Osteocyte (in vitro differentiated cells): ENCODE measurements at regions not wholly inside any gene's neighbourhood (a gene's known extent, or its start where the extent isn't known, plus 50 kb on each side); places are given as distances from the start of the nearest gene placed in this dataset.
"Not testable (repeated sequence)": the region's sequence is repeated elsewhere in the genome, so short reads cannot be mapped to it uniquely, and the experiment has no call there.

Experiments used
- DNase-seq: peaks from one replicate; pipeline ENCODE4 v3.0.0; 2021; ENCODE audit warnings: mixed read lengths; ENCODE audit not compliant: unreplicated experiment; ENCODE audit errors: extremely low spot score
- H3K27ac Mint-ChIP-seq: one replicate; pipeline ENCODE4 v1.8.0; 2021; ENCODE audit warnings: mild to moderate bottlenecking, mixed read lengths; ENCODE audit not compliant: unreplicated experiment
- H3K27me3 Mint-ChIP-seq: one replicate; pipeline ENCODE4 v1.8.0; 2021; ENCODE audit warnings: mixed read lengths; ENCODE audit not compliant: unreplicated experiment
- H3K36me3 Mint-ChIP-seq: one replicate; pipeline ENCODE4 v1.8.0; 2021; ENCODE audit warnings: mixed read lengths; ENCODE audit not compliant: unreplicated experiment
- H3K4me1 Mint-ChIP-seq: one replicate; pipeline ENCODE4 v1.8.0; 2021; ENCODE audit warnings: mixed read lengths; ENCODE audit not compliant: unreplicated experiment
- H3K4me3 Mint-ChIP-seq: one replicate; pipeline ENCODE4 v1.8.0; 2021; ENCODE audit warnings: mild to moderate bottlenecking, moderate library complexity, mixed read lengths; ENCODE audit not compliant: unreplicated experiment
- H3K9me3 Mint-ChIP-seq: one replicate; pipeline ENCODE4 v1.8.0; 2021; ENCODE audit warnings: mixed read lengths; ENCODE audit not compliant: unreplicated experiment
- CTCF ChIP-seq: fragments of 200-600 bp; sonication (generic); IDR thresholded peaks from 2 replicates; pipeline ENCODE4 v1.5.0; 2021; ENCODE audit warnings: antibody characterized with exemption, mild to moderate bottlenecking, moderate library complexity

- no peaks in the 10 kb centered on the region for H3K4me1 Mint-ChIP-seq
- TF ChIP-seq CTCF: no peak
- no peak for DNase-seq
- H3K27ac Mint-ChIP-seq: no peak overlapping the region
- no peak overlapping the region for H3K4me3 Mint-ChIP-seq
- no peaks in the 10 kb centered on the region for H3K9me3 Mint-ChIP-seq
- no peaks in the 10 kb centered on the region for H3K36me3 Mint-ChIP-seq
- no peaks in the 10 kb centered on the region for H3K27me3 Mint-ChIP-seq
Measured at GRCh38 chr19:34088292-34088691, 84.0 kb upstream of the LSM14A start.

- Mint-ChIP-seq H3K4me1 (no peaks in the 10 kb centered on the region), H3K4me3 (no peak overlapping the region), H3K27me3 (peaks cover 4% of the 10 kb centered on the region), H3K27ac (no peak overlapping the region), H3K9me3 (no peaks in the 10 kb centered on the region), H3K36me3 (no peaks in the 10 kb centered on the region)
- no peak for DNase-seq
- no peak for TF ChIP-seq CTCF
Measured at GRCh38 chr19:34089566-34089965, 82.7 kb upstream of the LSM14A start.

- Mint-ChIP-seq H3K27ac (no peak overlapping the region), H3K9me3 (no peaks in the 10 kb centered on the region), H3K4me3 (no peak overlapping the region), H3K36me3 (no peaks in the 10 kb centered on the region), H3K4me1 (peaks cover 8% of the 10 kb centered on the region), H3K27me3 (peaks cover 21% of the 10 kb centered on the region)
- TF ChIP-seq CTCF: no peak
- DNase-seq: no peak
Measured at GRCh38 chr19:34094960-34095359, 77.3 kb upstream of the LSM14A start.

- H3K9me3 Mint-ChIP-seq, H3K4me3 Mint-ChIP-seq, DNase-seq, H3K36me3 Mint-ChIP-seq, H3K27ac Mint-ChIP-seq, H3K4me1 Mint-ChIP-seq: not testable (repeated sequence)
- peaks cover 25% of the 10 kb centered on the region for H3K27me3 Mint-ChIP-seq
Measured at GRCh38 chr19:34095411-34095810, 76.9 kb upstream of the LSM14A start.

GRCh38 chr19:34096020-34096915 lies 76.0 kb upstream of the LSM14A start:
- TF ChIP-seq CTCF: peak; percentile 75
- Mint-ChIP-seq H3K4me3 (peak overlapping the region; percentile 27), H3K27me3 (peaks cover 29% of the 10 kb centered on the region), H3K27ac (no peak overlapping the region), H3K9me3 (no peaks in the 10 kb centered on the region), H3K4me1 (peaks cover 8% of the 10 kb centered on the region), H3K36me3 (no peaks in the 10 kb centered on the region)
- DNase-seq: no peak
